ENCODE measurements at regions not wholly inside any gene's neighbourhood (a gene's known extent, or its start where the extent isn't known, plus 50 kb on each side); places are given as distances from the start of the nearest gene placed in this dataset.

DNA sequence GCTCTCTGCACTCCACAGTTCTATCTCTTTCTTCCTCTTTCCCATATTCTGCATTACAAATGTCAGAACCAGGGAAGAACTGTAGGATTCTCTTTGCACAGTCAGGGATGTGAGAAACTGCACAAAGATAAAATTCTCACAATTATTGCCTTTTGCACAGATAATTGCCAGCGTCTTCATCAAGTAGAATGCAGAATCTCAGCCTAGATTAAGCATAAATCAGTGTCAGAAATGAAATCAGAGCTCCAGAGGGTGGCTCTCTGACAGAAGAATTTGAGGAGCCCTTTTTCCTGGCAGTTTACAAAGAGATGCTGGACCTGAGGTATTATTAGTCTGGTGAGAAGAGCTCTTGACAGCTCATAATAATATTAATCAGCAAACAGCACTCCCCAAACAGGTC lies 173.1 kb downstream of the PTH2R start:
- Histone ChIP-seq H3K4me2 (ENCODE audit: low read length) (peak overlapping the region; percentile 12), H2AFZ (ENCODE audit: low read depth, low read length) (no peak overlapping the region), H3K4me3 (ENCODE audit: low read length) (no peak overlapping the region), H3K9ac (ENCODE audit: low read length) (no peak overlapping the region), H3K27me3 (ENCODE audit: insufficient read depth, low read depth, low read length) (no peaks in the 10 kb centered on the region), H3F3A (ENCODE audit: insufficient read depth, low read length, poor library complexity, severe bottlenecking) (no peaks in the 10 kb centered on the region), H3K79me2 (replicated peaks; ENCODE audit: insufficient read depth, low read length) (no peaks in the 10 kb centered on the region), H3K36me3 (ENCODE audit: insufficient read depth, low read length) (no peaks in the 10 kb centered on the region), H3K9me2 (ENCODE audit: insufficient read depth, low read length) (no peaks in the 10 kb centered on the region), H3K27ac (ENCODE audit: low read length) (no peak overlapping the region), H4K20me1 (ENCODE audit: insufficient read depth) (no peaks in the 10 kb centered on the region), H3K9me3 (ENCODE audit: low read length) (no peaks in the 10 kb centered on the region)
- no peak for TF ChIP-seq RAD21 (conservative IDR thresholded peaks at IDR 0.05)
- TF ChIP-seq EP300 (conservative IDR thresholded peaks at IDR 0.05; ENCODE audit: poor library complexity, severe bottlenecking), result no peak
- TF ChIP-seq MXI1 (conservative IDR thresholded peaks at IDR 0.05; ENCODE audit: poor library complexity, severe bottlenecking), result no peak
- no peak for TF ChIP-seq TAF1 (IDR thresholded peaks at IDR 0.05; ENCODE audit: low read depth)
- TF ChIP-seq EZH2 (IDR thresholded peaks at IDR 0.05; ENCODE audit: borderline replicate concordance, insufficient read depth, low read length, poor library complexity, severe bottlenecking), result no peak
- TF ChIP-seq, protein P1, sequence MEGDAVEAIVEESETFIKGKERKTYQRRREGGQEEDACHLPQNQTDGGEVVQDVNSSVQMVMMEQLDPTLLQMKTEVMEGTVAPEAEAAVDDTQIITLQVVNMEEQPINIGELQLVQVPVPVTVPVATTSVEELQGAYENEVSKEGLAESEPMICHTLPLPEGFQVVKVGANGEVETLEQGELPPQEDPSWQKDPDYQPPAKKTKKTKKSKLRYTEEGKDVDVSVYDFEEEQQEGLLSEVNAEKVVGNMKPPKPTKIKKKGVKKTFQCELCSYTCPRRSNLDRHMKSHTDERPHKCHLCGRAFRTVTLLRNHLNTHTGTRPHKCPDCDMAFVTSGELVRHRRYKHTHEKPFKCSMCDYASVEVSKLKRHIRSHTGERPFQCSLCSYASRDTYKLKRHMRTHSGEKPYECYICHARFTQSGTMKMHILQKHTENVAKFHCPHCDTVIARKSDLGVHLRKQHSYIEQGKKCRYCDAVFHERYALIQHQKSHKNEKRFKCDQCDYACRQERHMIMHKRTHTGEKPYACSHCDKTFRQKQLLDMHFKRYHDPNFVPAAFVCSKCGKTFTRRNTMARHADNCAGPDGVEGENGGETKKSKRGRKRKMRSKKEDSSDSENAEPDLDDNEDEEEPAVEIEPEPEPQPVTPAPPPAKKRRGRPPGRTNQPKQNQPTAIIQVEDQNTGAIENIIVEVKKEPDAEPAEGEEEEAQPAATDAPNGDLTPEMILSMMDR (IDR thresholded peaks at IDR 0.05; ENCODE audit: poor library complexity, severe bottlenecking), result no peak

GRCh38 chr2:208584378-208584985 lies 177.9 kb downstream of the PTH2R start:
- Histone ChIP-seq H3K4me2 (ENCODE audit: low read length) (no peak overlapping the region), H3K9me2 (ENCODE audit: insufficient read depth, low read length) (no peaks in the 10 kb centered on the region), H3F3A (ENCODE audit: insufficient read depth, low read length, poor library complexity, severe bottlenecking) (no peaks in the 10 kb centered on the region), H3K9ac (ENCODE audit: low read length) (no peak overlapping the region), H2AFZ (ENCODE audit: low read depth, low read length) (no peak overlapping the region), H3K27ac (ENCODE audit: low read length) (no peak overlapping the region), H3K27me3 (ENCODE audit: insufficient read depth, low read depth, low read length) (no peaks in the 10 kb centered on the region), H3K4me3 (ENCODE audit: low read length) (no peak overlapping the region), H3K36me3 (ENCODE audit: insufficient read depth, low read length) (no peaks in the 10 kb centered on the region), H3K9me3 (ENCODE audit: low read length) (no peaks in the 10 kb centered on the region), H4K20me1 (ENCODE audit: insufficient read depth) (no peaks in the 10 kb centered on the region), H3K79me2 (replicated peaks; ENCODE audit: insufficient read depth, low read length) (no peaks in the 10 kb centered on the region)
- TF ChIP-seq EZH2 (IDR thresholded peaks at IDR 0.05; ENCODE audit: borderline replicate concordance, insufficient read depth, low read length, poor library complexity, severe bottlenecking) (no peak), RAD21 (conservative IDR thresholded peaks at IDR 0.05) (no peak), POLR2AphosphoS5 (IDR thresholded peaks at IDR 0.05) (no peak), MXI1 (conservative IDR thresholded peaks at IDR 0.05; ENCODE audit: poor library complexity, severe bottlenecking) (no peak), EP300 (conservative IDR thresholded peaks at IDR 0.05; ENCODE audit: poor library complexity, severe bottlenecking) (no peak), SMC3 (conservative IDR thresholded peaks at IDR 0.05; ENCODE audit: poor library complexity) (no peak), TAF1 (IDR thresholded peaks at IDR 0.05; ENCODE audit: low read depth) (no peak)
- TF ChIP-seq, protein P2, sequence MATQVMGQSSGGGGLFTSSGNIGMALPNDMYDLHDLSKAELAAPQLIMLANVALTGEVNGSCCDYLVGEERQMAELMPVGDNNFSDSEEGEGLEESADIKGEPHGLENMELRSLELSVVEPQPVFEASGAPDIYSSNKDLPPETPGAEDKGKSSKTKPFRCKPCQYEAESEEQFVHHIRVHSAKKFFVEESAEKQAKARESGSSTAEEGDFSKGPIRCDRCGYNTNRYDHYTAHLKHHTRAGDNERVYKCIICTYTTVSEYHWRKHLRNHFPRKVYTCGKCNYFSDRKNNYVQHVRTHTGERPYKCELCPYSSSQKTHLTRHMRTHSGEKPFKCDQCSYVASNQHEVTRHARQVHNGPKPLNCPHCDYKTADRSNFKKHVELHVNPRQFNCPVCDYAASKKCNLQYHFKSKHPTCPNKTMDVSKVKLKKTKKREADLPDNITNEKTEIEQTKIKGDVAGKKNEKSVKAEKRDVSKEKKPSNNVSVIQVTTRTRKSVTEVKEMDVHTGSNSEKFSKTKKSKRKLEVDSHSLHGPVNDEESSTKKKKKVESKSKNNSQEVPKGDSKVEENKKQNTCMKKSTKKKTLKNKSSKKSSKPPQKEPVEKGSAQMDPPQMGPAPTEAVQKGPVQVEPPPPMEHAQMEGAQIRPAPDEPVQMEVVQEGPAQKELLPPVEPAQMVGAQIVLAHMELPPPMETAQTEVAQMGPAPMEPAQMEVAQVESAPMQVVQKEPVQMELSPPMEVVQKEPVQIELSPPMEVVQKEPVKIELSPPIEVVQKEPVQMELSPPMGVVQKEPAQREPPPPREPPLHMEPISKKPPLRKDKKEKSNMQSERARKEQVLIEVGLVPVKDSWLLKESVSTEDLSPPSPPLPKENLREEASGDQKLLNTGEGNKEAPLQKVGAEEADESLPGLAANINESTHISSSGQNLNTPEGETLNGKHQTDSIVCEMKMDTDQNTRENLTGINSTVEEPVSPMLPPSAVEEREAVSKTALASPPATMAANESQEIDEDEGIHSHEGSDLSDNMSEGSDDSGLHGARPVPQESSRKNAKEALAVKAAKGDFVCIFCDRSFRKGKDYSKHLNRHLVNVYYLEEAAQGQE (IDR thresholded peaks at IDR 0.05; ENCODE audit: borderline replicate concordance), result no peak
- TF ChIP-seq, protein P1 (IDR thresholded peaks at IDR 0.05; ENCODE audit: poor library complexity, severe bottlenecking), result no peak
